ENCODE measurements at regions not wholly inside any gene's neighbourhood (a gene's known extent, or its start where the extent isn't known, plus 50 kb on each side); places are given as distances from the start of the nearest gene placed in this dataset.

- TF ChIP-seq POLR2A (IDR thresholded peaks at IDR 0.05): no peak
- no peak for TF ChIP-seq POLR2AphosphoS5 (IDR thresholded peaks at IDR 0.05)
- TF ChIP-seq CTCF (IDR thresholded peaks at IDR 0.05 in 8 of 11, conservative IDR thresholded peaks at IDR 0.05 in 3 of 11): no peak
These were observed 148.4 kb downstream of the CEMIP2 start for GRCh38 chr9:71619926-71620325.
